NB4 (cell line): ENCODE measurements at regions not wholly inside any gene's neighbourhood (a gene's known extent, or its start where the extent isn't known, plus 50 kb on each side); places are given as distances from the start of the nearest gene placed in this dataset.
"Not testable (repeated sequence)": the region's sequence is repeated elsewhere in the genome, so short reads cannot be mapped to it uniquely, and the experiment has no call there.

ENCODE experiments used
- CTCF ChIP-seq: IDR thresholded peaks from one replicate; pipeline ENCODE4 v1.5.1; 2012; ENCODE audit warnings: low read depth, low read length
- MYC ChIP-seq: IDR thresholded peaks from 2 replicates; pipeline ENCODE4 v1.6.1; 2011; ENCODE audit warnings: low read depth, low read length
- POLR2A ChIP-seq: IDR thresholded peaks from 2 replicates; pipeline ENCODE4 v1.6.1; 2011; ENCODE audit warnings: mild to moderate bottlenecking; ENCODE audit not compliant: insufficient read length; ENCODE audit errors: extremely low read depth
- TF ChIP-seq, protein P1 (sequence below): IDR thresholded peaks from 2 replicates; pipeline ENCODE4 v1.6.1; 2011; ENCODE audit warnings: low read depth, low read length

- TF ChIP-seq POLR2A, CTCF, MYC: not testable (repeated sequence)
- TF ChIP-seq, protein P1, sequence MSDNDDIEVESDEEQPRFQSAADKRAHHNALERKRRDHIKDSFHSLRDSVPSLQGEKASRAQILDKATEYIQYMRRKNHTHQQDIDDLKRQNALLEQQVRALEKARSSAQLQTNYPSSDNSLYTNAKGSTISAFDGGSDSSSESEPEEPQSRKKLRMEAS: not testable (repeated sequence)
These were observed 184.2 kb upstream of the GK2 start for GRCh38 chr4:79592218-79592617.
